COLO668 (cell line): ENCODE measurements at regions not wholly inside any gene's neighbourhood (a gene's known extent, or its start where the extent isn't known, plus 50 kb on each side); places are given as distances from the start of the nearest gene placed in this dataset.
"Not testable (repeated sequence)": the region's sequence is repeated elsewhere in the genome, so short reads cannot be mapped to it uniquely, and the experiment has no call there.

Experiments used
- DNase-seq: peaks from one replicate; lab custom pipeline; 2025; ENCODE audit not compliant: unreplicated experiment; lab: John Stamatoyannopoulos, UW

GRCh38 chr11:92035488-92035887 lies 189.1 kb upstream of the FAT3 start:
- peak; percentile 5 for DNase-seq

GRCh38 chr11:92027136-92027535 lies 197.5 kb upstream of the FAT3 start:
- not testable (repeated sequence) for DNase-seq

GRCh38 chr11:92026664-92027063 lies 198.0 kb upstream of the FAT3 start:
- no peak for DNase-seq

GRCh38 chr11:92024788-92025187 lies 199.8 kb upstream of the FAT3 start:
- DNase-seq: no peak

- no peak for DNase-seq
Observed at GRCh38 chr11:92022499-92022898, 202.1 kb upstream of the FAT3 start.

- no peak for DNase-seq
Observed at GRCh38 chr11:92018332-92018731, 206.3 kb upstream of the FAT3 start.

- no peak for DNase-seq
Observed at GRCh38 chr11:92008249-92008648, 216.4 kb upstream of the FAT3 start.

- DNase-seq: no peak
Observed at GRCh38 chr11:92002568-92002967, 222.1 kb upstream of the FAT3 start.

- peak; percentile 61 for DNase-seq
Observed at GRCh38 chr11:91998481-91998880, 226.1 kb upstream of the FAT3 start.

GRCh38 chr11:91997226-91997625 lies 227.4 kb upstream of the FAT3 start:
- DNase-seq: peak; percentile 39

GRCh38 chr11:91996526-91996925 lies 228.1 kb upstream of the FAT3 start:
- no peak for DNase-seq

- DNase-seq: not testable (repeated sequence)
Observed at GRCh38 chr11:91988443-91988842, 236.2 kb upstream of the FAT3 start.

- DNase-seq: no peak
Observed at GRCh38 chr11:91986218-91986617, 238.4 kb upstream of the FAT3 start.

GRCh38 chr11:91984033-91984584 lies 240.5 kb upstream of the FAT3 start:
- no peak for DNase-seq

- DNase-seq: no peak
Observed at GRCh38 chr11:91981995-91982394, 242.6 kb upstream of the FAT3 start.

- DNase-seq: no peak
Observed at GRCh38 chr11:91979775-91980174, 244.8 kb upstream of the FAT3 start.

- no peak for DNase-seq
Observed at GRCh38 chr11:91978747-91979146, 245.9 kb upstream of the FAT3 start.

- peak; percentile 16 for DNase-seq
Observed at GRCh38 chr11:91972665-91973266, 251.9 kb upstream of the FAT3 start.

GRCh38 chr11:91970624-91971023 lies 254.0 kb upstream of the FAT3 start:
- no peak for DNase-seq

- DNase-seq: no peak
Observed at GRCh38 chr11:91969486-91969885, 255.1 kb upstream of the FAT3 start.

- no peak for DNase-seq
Observed at GRCh38 chr11:91967691-91968045, 256.9 kb upstream of the FAT3 start.

- no peak for DNase-seq
Observed at GRCh38 chr11:91967026-91967690, 257.5 kb upstream of the FAT3 start.

GRCh38 chr11:91966368-91966767 lies 258.2 kb upstream of the FAT3 start:
- no peak for DNase-seq
